ENCODE measurements at regions not wholly inside any gene's neighbourhood (a gene's known extent, or its start where the extent isn't known, plus 50 kb on each side); places are given as distances from the start of the nearest gene placed in this dataset.
A peak's percentile ranks its signal among the peaks of the same experiment; 100 is the strongest.

- in situ Hi-C loops (cut with HindIII; ENCODE audit: low pct_ligation_motif_present, low pct_unique_long_range_greater_than_20kb, low sequenced_read_pairs) = no loop called here
- no peak for DNase-seq
These were observed 54.9 kb upstream of the SACS start for GRCh38 chr13:23488442-23488841.

GRCh38 chr13:23496255-23496654 is 62.8 kb upstream of the SACS start:
- in situ Hi-C loops (cut with HindIII; ENCODE audit: low pct_ligation_motif_present, low pct_unique_long_range_greater_than_20kb, low sequenced_read_pairs) = no loop called here
- no peak for DNase-seq

GRCh38 chr13:23497191-23497590 is 63.7 kb upstream of the SACS start:
- in situ Hi-C loops (cut with HindIII; ENCODE audit: low pct_ligation_motif_present, low pct_unique_long_range_greater_than_20kb, low sequenced_read_pairs) = no loop called here
- no peak for DNase-seq

- DNase-seq = peak; percentile 25
- in situ Hi-C loops (cut with HindIII; ENCODE audit: low pct_ligation_motif_present, low pct_unique_long_range_greater_than_20kb, low sequenced_read_pairs) = no loop called here
These were observed 67.3 kb upstream of the SACS start for GRCh38 chr13:23500849-23501248.

- DNase-seq = no peak
- in situ Hi-C loops (cut with HindIII; ENCODE audit: low pct_ligation_motif_present, low pct_unique_long_range_greater_than_20kb, low sequenced_read_pairs) = no loop called here
These were observed 66.0 kb upstream of the TNFRSF19 start for GRCh38 chr13:23504180-23504579.

GRCh38 chr13:23505007-23505406 is 65.2 kb upstream of the TNFRSF19 start:
- peak; percentile 32 for DNase-seq
- in situ Hi-C loops (cut with HindIII; ENCODE audit: low pct_ligation_motif_present, low pct_unique_long_range_greater_than_20kb, low sequenced_read_pairs) = no loop called here

GRCh38 chr13:23506071-23506806 is 64.0 kb upstream of the TNFRSF19 start:
- in situ Hi-C loops (cut with HindIII; ENCODE audit: low pct_ligation_motif_present, low pct_unique_long_range_greater_than_20kb, low sequenced_read_pairs) = no loop called here

GRCh38 chr13:23506807-23507291 is 63.4 kb upstream of the TNFRSF19 start:
- in situ Hi-C loops (cut with HindIII; ENCODE audit: low pct_ligation_motif_present, low pct_unique_long_range_greater_than_20kb, low sequenced_read_pairs) = no loop called here
- DNase-seq = peak; percentile 84

More at GRCh38 chr13:23506071-23506806, 64.0 kb upstream of the TNFRSF19 start:
- peak; percentile 4 for DNase-seq

- in situ Hi-C loops (cut with HindIII; ENCODE audit: low pct_ligation_motif_present, low pct_unique_long_range_greater_than_20kb, low sequenced_read_pairs) = no loop called here
- DNase-seq = peak; percentile 49
These were observed 60.2 kb upstream of the TNFRSF19 start for GRCh38 chr13:23509781-23510543.

- in situ Hi-C loops (cut with HindIII; ENCODE audit: low pct_ligation_motif_present, low pct_unique_long_range_greater_than_20kb, low sequenced_read_pairs) = no loop called here
- DNase-seq = no peak
These were observed 59.7 kb upstream of the TNFRSF19 start for GRCh38 chr13:23510544-23510916.

- in situ Hi-C loops (cut with HindIII; ENCODE audit: low pct_ligation_motif_present, low pct_unique_long_range_greater_than_20kb, low sequenced_read_pairs) = no loop called here
- peak; percentile 54 for DNase-seq
These were observed 59.1 kb upstream of the TNFRSF19 start for GRCh38 chr13:23510979-23511735.

GRCh38 chr13:23512762-23513395 is 57.3 kb upstream of the TNFRSF19 start:
- no peak for DNase-seq
- in situ Hi-C loops (cut with HindIII; ENCODE audit: low pct_ligation_motif_present, low pct_unique_long_range_greater_than_20kb, low sequenced_read_pairs) = no loop called here

GRCh38 chr13:23513455-23513854 is 56.8 kb upstream of the TNFRSF19 start:
- DNase-seq = no peak
- in situ Hi-C loops (cut with HindIII; ENCODE audit: low pct_ligation_motif_present, low pct_unique_long_range_greater_than_20kb, low sequenced_read_pairs) = no loop called here

GRCh38 chr13:23514076-23514475 is 56.1 kb upstream of the TNFRSF19 start:
- no peak for DNase-seq
- in situ Hi-C loops (cut with HindIII; ENCODE audit: low pct_ligation_motif_present, low pct_unique_long_range_greater_than_20kb, low sequenced_read_pairs) = no loop called here

- in situ Hi-C loops (cut with HindIII; ENCODE audit: low pct_ligation_motif_present, low pct_unique_long_range_greater_than_20kb, low sequenced_read_pairs) = no loop called here
- no peak for DNase-seq
These were observed 55.1 kb upstream of the TNFRSF19 start for GRCh38 chr13:23515116-23515515.

- in situ Hi-C loops (cut with HindIII; ENCODE audit: low pct_ligation_motif_present, low pct_unique_long_range_greater_than_20kb, low sequenced_read_pairs) = no loop called here
These were observed 54.0 kb upstream of the TNFRSF19 start for GRCh38 chr13:23516190-23516589.

GRCh38 chr13:23516702-23517101 is 53.5 kb upstream of the TNFRSF19 start:
- in situ Hi-C loops (cut with HindIII; ENCODE audit: low pct_ligation_motif_present, low pct_unique_long_range_greater_than_20kb, low sequenced_read_pairs) = no loop called here
- no peak for DNase-seq

More at GRCh38 chr13:23516190-23516589, 54.0 kb upstream of the TNFRSF19 start:
- no peak for DNase-seq

GRCh38 chr13:23518231-23518630 is 52.0 kb upstream of the TNFRSF19 start:
- in situ Hi-C loops (cut with HindIII; ENCODE audit: low pct_ligation_motif_present, low pct_unique_long_range_greater_than_20kb, low sequenced_read_pairs) = no loop called here
- no peak for DNase-seq
